Mesenchymal stem cell (in vitro differentiated cells and primary cell): ENCODE measurements at regions not wholly inside any gene's neighbourhood (a gene's known extent, or its start where the extent isn't known, plus 50 kb on each side); places are given as distances from the start of the nearest gene placed in this dataset.

ENCODE experiments used
- DNase-seq: peaks from one replicate; pipeline ENCODE4 v3.0.0-alpha.2; 2013
- H2AFZ ChIP-seq: one replicate; pipeline ENCODE4 v1.6.1; 2013; ENCODE audit warnings: low read depth, mild to moderate bottlenecking, control low read depth, inconsistent platforms, low read length, moderate library complexity
- H2AK5ac ChIP-seq: 2 replicates; pipeline ENCODE4 v1.6.1; 2013; ENCODE audit warnings: low read length, moderate library complexity, mild to moderate bottlenecking, inconsistent platforms; ENCODE audit not compliant: severe bottlenecking
- H2BK120ac ChIP-seq: one replicate; pipeline ENCODE4 v1.6.1; 2013; ENCODE audit warnings: low read depth, mild to moderate bottlenecking, inconsistent platforms, low read length, moderate library complexity
- H2BK12ac ChIP-seq, 2 experiments: one replicate each; pipeline ENCODE4 v1.6.1; 2013; ENCODE audit warnings: inconsistent platforms in 2 of 2, low read length in 2 of 2, mild to moderate bottlenecking in 2 of 2, moderate library complexity in 2 of 2, control low read depth in 1 of 2
- H2BK15ac ChIP-seq: one replicate; pipeline ENCODE4 v1.6.1; 2013; ENCODE audit warnings: mild to moderate bottlenecking, low read depth, inconsistent platforms; ENCODE audit not compliant: poor library complexity, severe bottlenecking
- H2BK5ac ChIP-seq: 2 replicates; pipeline ENCODE4 v1.6.1; 2013; ENCODE audit warnings: low read depth, mild to moderate bottlenecking, low read length, control low read depth, inconsistent platforms; ENCODE audit not compliant: poor library complexity, severe bottlenecking
- H3K14ac ChIP-seq, 2 experiments: one replicate each; pipeline ENCODE4 v1.6.1; 2013; ENCODE audit warnings: inconsistent platforms in 2 of 2, low read length in 2 of 2, control low read depth in 1 of 2, mild to moderate bottlenecking in 1 of 2, moderate library complexity in 1 of 2
- H3K18ac ChIP-seq, 2 experiments: one replicate each; pipeline ENCODE4 v1.6.1; 2013; ENCODE audit warnings: inconsistent platforms in 2 of 2, low read length in 2 of 2, control low read depth in 1 of 2, low read depth in 1 of 2, mild to moderate bottlenecking in 1 of 2
- H3K23ac ChIP-seq, 2 experiments: one replicate each; pipeline ENCODE4 v1.6.1; 2013; ENCODE audit warnings: inconsistent platforms in 2 of 2, low read length in 2 of 2, mild to moderate bottlenecking in 2 of 2, moderate library complexity in 2 of 2, control low read depth in 1 of 2
- H3K27ac ChIP-seq: 2 replicates; pipeline ENCODE4 v1.5.1; 2013; ENCODE audit warnings: mild to moderate bottlenecking, moderate library complexity, low read length, control low read depth, inconsistent platforms; ENCODE audit not compliant: poor library complexity, severe bottlenecking
- H3K27me3 ChIP-seq, 2 experiments: 2 replicates each; pipeline versions ENCODE4 v1.6.1 to v1.7.0; 2013; ENCODE audit warnings: low read length in 2 of 2, mild to moderate bottlenecking in 2 of 2, moderate library complexity in 2 of 2, control low read depth in 1 of 2, inconsistent platforms in 1 of 2; ENCODE audit not compliant: control insufficient read depth in 1 of 2, insufficient read depth in 1 of 2
- H3K36me3 ChIP-seq, 2 experiments: 2 replicates each; pipeline versions ENCODE4 v1.6.1 to v1.7.0; 2013; ENCODE audit warnings: low read length in 2 of 2, control low read depth in 1 of 2, inconsistent platforms in 1 of 2, low read depth in 1 of 2, mild to moderate bottlenecking in 1 of 2; ENCODE audit not compliant: insufficient read depth in 2 of 2, control insufficient read depth in 1 of 2
- H3K4ac ChIP-seq, 2 experiments: one replicate each; pipeline ENCODE4 v1.6.1; 2013; ENCODE audit warnings: inconsistent platforms in 2 of 2, low read length in 2 of 2, mild to moderate bottlenecking in 2 of 2, moderate library complexity in 2 of 2, control low read depth in 1 of 2, low read depth in 1 of 2
- H3K4me1 ChIP-seq: 2 replicates; pipeline ENCODE4 v1.6.1; 2013; ENCODE audit warnings: low read depth, low read length, control low read depth; ENCODE audit not compliant: control insufficient read depth, insufficient read depth
- H3K4me2 ChIP-seq: 2 replicates; pipeline ENCODE4 v1.6.1; 2013; ENCODE audit warnings: low read length, mild to moderate bottlenecking, inconsistent platforms; ENCODE audit not compliant: poor library complexity, severe bottlenecking
- H3K4me3 ChIP-seq, 2 experiments: 2 replicates each; pipeline versions ENCODE4 v1.5.1 to v1.7.0; 2013; ENCODE audit warnings: low read length in 2 of 2, mild to moderate bottlenecking in 2 of 2, control low read depth in 1 of 2, low read depth in 1 of 2; ENCODE audit not compliant: insufficient read depth in 1 of 2
- H3K79me1 ChIP-seq: replicated peaks from 2 replicates; pipeline ENCODE4 v1.6.1; 2013; ENCODE audit warnings: mild to moderate bottlenecking, control low read depth, low read length, inconsistent platforms; ENCODE audit not compliant: poor library complexity, severe bottlenecking
- H3K9ac ChIP-seq: 2 replicates; pipeline ENCODE4 v1.7.0; 2013; ENCODE audit warnings: mild to moderate bottlenecking, low read length, moderate library complexity
- H3K9me3 ChIP-seq: 2 replicates; pipeline ENCODE4 v1.7.0; 2013; ENCODE audit warnings: mild to moderate bottlenecking, low read length; ENCODE audit not compliant: control insufficient read depth
- H4K8ac ChIP-seq: one replicate; pipeline ENCODE4 v1.6.1; 2013; ENCODE audit warnings: inconsistent platforms, mild to moderate bottlenecking, low read length, moderate library complexity
- H4K91ac ChIP-seq: one replicate; pipeline ENCODE4 v1.6.1; 2013; ENCODE audit warnings: mild to moderate bottlenecking, low read length, inconsistent platforms
- WGBS: methylation state at CpG from one replicate; pipeline ENCODE4 v1.1.7; 2013; ENCODE audit warnings: mixed read lengths; 5-methylcytosine and 5-hydroxymethylcytosine counted together

- Histone ChIP-seq H3K27ac (no peak overlapping the region), H3K23ac (no peak overlapping the region), H2BK5ac (no peak overlapping the region), H2BK12ac (no peak overlapping the region), H2AFZ (no peak overlapping the region), H2AK5ac (no peak overlapping the region), H3K18ac (no peak overlapping the region), H3K4ac (no peak overlapping the region), H3K79me1 (no peaks in the 10 kb centered on the region), H3K9me3 (peaks cover 2% of the 10 kb centered on the region), H3K36me3 (no peaks in the 10 kb centered on the region), H3K27me3 (no peaks in the 10 kb centered on the region), H4K8ac (no peak overlapping the region), H3K4me3 (no peak overlapping the region), H3K4me2 (no peak overlapping the region), H4K91ac (no peak overlapping the region), H3K9ac (no peak overlapping the region), H2BK120ac (no peak overlapping the region), H2BK15ac (no peak overlapping the region), H3K14ac (no peak overlapping the region), H3K4me1 (no peaks in the 10 kb centered on the region)
- no peak for DNase-seq
Measured at GRCh38 chr6:8860671-8861070, 425.3 kb upstream of the SLC35B3 start.

- Histone ChIP-seq H3K14ac (no peak overlapping the region), H3K9ac (no peak overlapping the region), H4K8ac (no peak overlapping the region), H4K91ac (no peak overlapping the region), H3K18ac (no peak overlapping the region), H3K36me3 (no peaks in the 10 kb centered on the region), H3K4me3 (no peak overlapping the region), H2AK5ac (no peak overlapping the region), H2AFZ (no peak overlapping the region), H3K27ac (no peak overlapping the region), H3K79me1 (no peaks in the 10 kb centered on the region), H2BK15ac (no peak overlapping the region), H3K9me3 (peaks cover 2% of the 10 kb centered on the region), H3K4me1 (no peaks in the 10 kb centered on the region), H3K27me3 (no peaks in the 10 kb centered on the region), H2BK12ac (no peak overlapping the region), H3K4me2 (no peak overlapping the region), H3K4ac (no peak overlapping the region), H2BK5ac (no peak overlapping the region), H2BK120ac (no peak overlapping the region), H3K23ac (no peak overlapping the region)
- whole genome bisulfite sequencing = 80% methylated on average over 1 of the region's 3 CpGs
- DNase-seq = no peak
Measured at GRCh38 chr6:8859501-8859900, 424.2 kb upstream of the SLC35B3 start.

- Histone ChIP-seq H3K4me1 (no peaks in the 10 kb centered on the region), H2AK5ac (no peak overlapping the region), H3K27me3 (no peaks in the 10 kb centered on the region), H2BK15ac (no peak overlapping the region), H2AFZ (no peak overlapping the region), H4K91ac (no peak overlapping the region), H3K4ac (no peak overlapping the region), H2BK120ac (no peak overlapping the region), H3K9ac (no peak overlapping the region), H3K79me1 (no peaks in the 10 kb centered on the region), H2BK12ac (no peak overlapping the region), H2BK5ac (no peak overlapping the region), H4K8ac (no peak overlapping the region), H3K14ac (no peak overlapping the region), H3K18ac (no peak overlapping the region), H3K23ac (no peak overlapping the region), H3K4me2 (no peak overlapping the region), H3K9me3 (peaks cover 5% of the 10 kb centered on the region), H3K36me3 (no peaks in the 10 kb centered on the region), H3K27ac (no peak overlapping the region), H3K4me3 (no peak overlapping the region)
- 73% methylated on average over 4 of the region's 4 CpGs for WGBS
- DNase-seq = no peak
Measured at GRCh38 chr6:8858854-8859331, 423.5 kb upstream of the SLC35B3 start.

- H2BK5ac ChIP-seq = no peak overlapping the region
- no peak overlapping the region for H3K23ac ChIP-seq
- H4K91ac ChIP-seq = no peak overlapping the region
- no peaks in the 10 kb centered on the region for H3K4me1 ChIP-seq
- H2AK5ac ChIP-seq = no peak overlapping the region
- H3K9me3 ChIP-seq = peaks cover 7% of the 10 kb centered on the region
- H2AFZ ChIP-seq = no peak overlapping the region
- WGBS = 64% methylated on average over 2 of the region's 2 CpGs
- H4K8ac ChIP-seq = no peak overlapping the region
- H2BK15ac ChIP-seq = no peak overlapping the region
- H3K9ac ChIP-seq = no peak overlapping the region
- no peak overlapping the region for H3K18ac ChIP-seq
- H3K4me3 ChIP-seq = no peak overlapping the region
- H2BK12ac ChIP-seq = no peak overlapping the region
- H3K27me3 ChIP-seq = no peaks in the 10 kb centered on the region
- no peak overlapping the region for H3K4me2 ChIP-seq
- no peaks in the 10 kb centered on the region for H3K36me3 ChIP-seq
- H3K79me1 ChIP-seq = no peaks in the 10 kb centered on the region
- no peak overlapping the region for H3K27ac ChIP-seq
- no peak for DNase-seq
- H2BK120ac ChIP-seq = no peak overlapping the region
- no peak overlapping the region for H3K4ac ChIP-seq
- H3K14ac ChIP-seq = no peak overlapping the region
Measured at GRCh38 chr6:8857160-8857559, 421.8 kb upstream of the SLC35B3 start.
